ENCODE measurements at regions not wholly inside any gene's neighbourhood (a gene's known extent, or its start where the extent isn't known, plus 50 kb on each side); places are given as distances from the start of the nearest gene placed in this dataset.

DNA sequence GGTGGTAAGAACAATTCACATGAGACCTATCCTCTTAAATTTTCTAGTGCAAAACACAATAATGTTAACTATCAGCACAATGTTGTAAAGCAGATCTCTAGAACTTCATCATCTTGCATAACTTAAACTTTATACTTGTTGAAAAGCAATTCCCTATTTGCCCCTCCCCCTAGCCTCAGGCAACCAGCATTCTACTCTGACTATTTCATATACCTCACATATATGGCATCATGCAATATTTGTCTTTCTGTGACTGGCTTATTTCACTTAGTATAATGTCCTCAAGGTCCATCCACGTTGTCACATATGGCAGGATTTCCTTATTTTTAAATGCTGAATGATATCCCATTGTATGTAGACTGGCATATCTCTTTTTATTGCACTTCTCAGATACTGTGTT, 86.5 kb downstream of the STRADB start:
- TF ChIP-seq, protein P1, sequence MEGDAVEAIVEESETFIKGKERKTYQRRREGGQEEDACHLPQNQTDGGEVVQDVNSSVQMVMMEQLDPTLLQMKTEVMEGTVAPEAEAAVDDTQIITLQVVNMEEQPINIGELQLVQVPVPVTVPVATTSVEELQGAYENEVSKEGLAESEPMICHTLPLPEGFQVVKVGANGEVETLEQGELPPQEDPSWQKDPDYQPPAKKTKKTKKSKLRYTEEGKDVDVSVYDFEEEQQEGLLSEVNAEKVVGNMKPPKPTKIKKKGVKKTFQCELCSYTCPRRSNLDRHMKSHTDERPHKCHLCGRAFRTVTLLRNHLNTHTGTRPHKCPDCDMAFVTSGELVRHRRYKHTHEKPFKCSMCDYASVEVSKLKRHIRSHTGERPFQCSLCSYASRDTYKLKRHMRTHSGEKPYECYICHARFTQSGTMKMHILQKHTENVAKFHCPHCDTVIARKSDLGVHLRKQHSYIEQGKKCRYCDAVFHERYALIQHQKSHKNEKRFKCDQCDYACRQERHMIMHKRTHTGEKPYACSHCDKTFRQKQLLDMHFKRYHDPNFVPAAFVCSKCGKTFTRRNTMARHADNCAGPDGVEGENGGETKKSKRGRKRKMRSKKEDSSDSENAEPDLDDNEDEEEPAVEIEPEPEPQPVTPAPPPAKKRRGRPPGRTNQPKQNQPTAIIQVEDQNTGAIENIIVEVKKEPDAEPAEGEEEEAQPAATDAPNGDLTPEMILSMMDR (conservative IDR thresholded peaks at IDR 0.05 in 1 of 2, IDR thresholded peaks at IDR 0.05 in 1 of 2; ENCODE audit: extremely low read depth in 1 of 2, insufficient read depth in 1 of 2, low read depth in 1 of 2, low read length in 2 of 2): no peak
- no peak for TF ChIP-seq EZH2 (IDR thresholded peaks at IDR 0.05; ENCODE audit: borderline replicate concordance, low read length)
